ENCODE measurements at regions not wholly inside any gene's neighbourhood (a gene's known extent, or its start where the extent isn't known, plus 50 kb on each side); places are given as distances from the start of the nearest gene placed in this dataset.

DNA sequence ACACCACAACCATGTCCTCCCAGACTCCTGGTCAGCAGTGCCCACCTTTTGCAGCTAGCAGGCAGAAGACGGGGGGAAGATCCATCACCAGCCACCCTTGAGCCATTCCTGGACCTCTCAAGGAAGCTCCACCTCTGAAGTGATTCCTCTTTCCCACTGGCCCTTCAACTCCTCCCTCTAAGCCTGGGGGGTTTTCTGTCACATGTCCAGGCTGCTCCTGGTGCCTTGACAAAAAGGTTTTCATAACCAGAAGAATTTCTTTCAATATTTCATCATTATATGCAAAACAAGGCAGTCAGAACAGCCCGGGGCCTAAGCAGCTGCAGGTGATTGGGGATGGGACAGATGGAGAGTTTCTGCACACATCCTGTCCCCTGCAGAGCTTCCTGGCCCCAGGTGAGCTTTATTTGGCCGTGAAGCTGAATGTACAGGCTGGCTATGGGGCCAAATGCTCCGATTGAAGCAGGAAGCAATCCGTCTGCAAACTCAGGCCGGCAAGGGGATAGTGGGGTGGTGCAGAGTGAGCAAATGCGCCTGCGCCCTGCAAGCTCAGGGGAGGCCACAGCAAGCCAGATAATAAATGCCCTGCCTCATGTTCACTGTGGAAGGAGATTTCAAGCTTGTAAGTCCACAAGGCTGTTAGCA is 173.5 kb downstream of the C5orf15 start:
- no peak for ATAC-seq

DNA sequence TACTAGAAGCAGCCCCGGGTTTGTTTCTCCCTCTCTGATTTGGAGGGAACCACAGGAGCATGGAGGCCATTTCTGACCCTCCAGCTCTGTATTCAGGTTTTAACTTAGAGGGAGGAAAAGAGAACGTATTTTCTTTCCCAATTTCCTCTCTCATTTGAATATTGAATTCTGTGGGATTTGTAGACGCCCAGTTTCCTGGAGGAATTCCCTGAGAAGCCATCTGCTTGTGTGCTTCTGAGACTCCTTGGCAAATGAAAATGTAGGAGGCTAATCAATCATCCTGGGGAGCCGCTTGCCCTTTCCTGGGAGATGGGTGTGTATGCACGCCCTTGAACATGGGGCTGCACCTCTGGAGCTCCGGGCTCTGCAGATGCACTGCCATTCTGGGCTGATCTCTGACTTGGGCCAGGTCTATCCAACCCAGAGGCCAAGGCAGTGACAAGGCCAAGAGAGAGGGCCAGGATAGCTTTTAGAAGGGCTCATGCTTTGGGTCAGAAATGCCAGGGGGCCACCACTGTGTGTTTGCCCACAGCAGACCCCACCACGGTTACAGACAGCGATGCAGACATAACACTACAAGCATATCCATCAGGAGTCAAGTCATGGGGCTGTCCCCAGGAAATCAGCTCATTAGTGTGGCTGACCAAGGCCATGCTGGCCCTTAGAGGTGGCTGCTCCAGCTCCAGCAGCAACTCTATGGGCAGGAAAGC is 174.5 kb downstream of the C5orf15 start:
- ATAC-seq: no peak

DNA sequence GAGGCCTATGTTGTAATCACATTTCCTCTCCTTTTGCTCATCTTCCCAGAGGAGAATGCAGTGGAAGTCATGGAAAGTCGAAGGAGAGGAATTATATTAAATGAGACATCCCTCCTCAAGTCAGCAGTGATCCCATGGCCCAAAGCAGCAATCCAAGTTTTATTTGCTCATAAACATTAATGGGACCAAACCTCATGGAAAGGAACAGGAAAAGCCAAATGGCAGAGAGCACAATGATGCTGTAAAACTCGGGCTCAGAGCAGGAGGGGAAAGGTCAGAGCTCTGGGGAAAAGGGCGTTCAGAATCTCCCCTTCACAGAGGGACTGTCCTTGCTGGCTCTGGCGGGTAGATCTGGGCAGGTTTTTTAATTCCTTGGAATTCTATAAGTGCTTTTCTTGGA is 175.8 kb downstream of the C5orf15 start:
- no peak for ATAC-seq

DNA sequence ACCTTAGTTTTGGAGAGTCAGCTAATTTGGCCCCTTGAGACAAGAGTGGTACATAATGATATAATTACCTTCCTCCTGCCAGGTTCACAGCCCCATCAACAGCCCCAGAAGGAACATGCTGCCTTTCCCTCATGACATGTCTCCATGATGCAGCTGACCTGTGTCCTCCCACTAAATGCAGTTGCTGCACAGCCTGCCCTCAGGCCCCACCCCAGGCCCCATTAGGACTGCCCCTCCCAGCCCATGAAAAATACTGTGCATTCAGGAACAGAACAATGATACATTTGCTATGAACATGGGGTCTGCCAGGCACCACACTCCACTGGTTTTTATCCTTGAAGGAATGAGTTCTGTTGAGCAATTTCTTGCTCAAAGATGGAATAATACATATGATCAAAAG is 176.4 kb downstream of the C5orf15 start:
- ATAC-seq: no peak

DNA sequence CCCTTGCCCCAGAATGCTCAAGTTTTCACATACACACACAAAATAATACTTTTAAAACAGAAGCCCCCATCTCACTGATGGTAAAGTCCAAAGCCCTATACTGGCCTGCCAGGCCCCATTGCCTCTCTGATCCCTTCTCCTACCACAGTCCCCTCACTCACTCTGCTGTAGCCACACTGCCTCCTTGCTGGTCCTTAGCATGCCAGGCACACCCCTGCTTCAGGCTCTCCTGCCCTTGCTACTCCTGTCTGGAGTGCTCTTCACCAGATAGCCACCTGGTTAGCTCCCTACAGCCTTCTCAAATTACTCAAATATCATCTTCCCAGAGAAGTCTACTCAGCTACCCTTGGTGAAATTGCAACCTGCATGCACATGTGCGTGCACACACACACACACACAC is 177.5 kb downstream of the C5orf15 start:
- ATAC-seq: no peak

DNA sequence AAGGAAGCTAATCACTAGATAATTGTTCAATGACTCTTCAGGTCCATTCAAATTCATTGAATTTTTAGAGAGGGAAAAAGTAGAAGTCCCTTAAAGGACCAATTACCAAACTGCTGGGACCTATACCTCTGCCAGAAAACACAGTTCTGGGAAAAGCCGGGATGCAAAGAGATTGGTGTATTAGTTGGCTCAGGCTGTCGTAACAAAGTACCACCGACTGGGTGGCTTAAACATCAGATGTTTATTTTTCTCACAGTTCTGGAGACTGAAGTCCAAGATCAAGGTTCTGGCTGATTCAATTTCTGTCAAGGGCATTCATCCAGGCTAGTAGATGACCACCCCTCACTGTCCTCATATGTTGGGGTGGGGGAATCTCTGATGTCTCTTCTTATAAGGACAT is 177.1 kb upstream of the FSTL4 start:
- ATAC-seq: no peak

DNA sequence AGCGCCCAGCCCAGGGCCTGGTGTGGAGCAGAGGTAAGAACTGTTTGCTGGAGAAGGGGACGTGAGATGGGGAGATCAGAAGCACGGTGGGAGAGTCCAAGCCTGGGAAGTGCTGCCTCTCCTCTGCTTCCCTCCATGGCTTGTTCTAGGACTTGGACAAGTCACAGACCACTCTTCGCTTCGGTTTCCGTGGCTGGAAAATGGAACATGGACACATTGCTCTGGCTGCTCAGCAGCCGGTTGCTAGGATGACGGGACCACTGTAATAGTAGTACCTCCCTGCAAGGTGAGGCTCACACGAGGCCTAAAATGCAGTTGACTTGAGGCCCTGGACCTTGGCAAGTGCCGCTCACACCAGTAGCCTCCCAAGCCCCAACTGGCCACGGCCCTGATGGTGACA is 175.8 kb upstream of the FSTL4 start:
- ATAC-seq: no peak

DNA sequence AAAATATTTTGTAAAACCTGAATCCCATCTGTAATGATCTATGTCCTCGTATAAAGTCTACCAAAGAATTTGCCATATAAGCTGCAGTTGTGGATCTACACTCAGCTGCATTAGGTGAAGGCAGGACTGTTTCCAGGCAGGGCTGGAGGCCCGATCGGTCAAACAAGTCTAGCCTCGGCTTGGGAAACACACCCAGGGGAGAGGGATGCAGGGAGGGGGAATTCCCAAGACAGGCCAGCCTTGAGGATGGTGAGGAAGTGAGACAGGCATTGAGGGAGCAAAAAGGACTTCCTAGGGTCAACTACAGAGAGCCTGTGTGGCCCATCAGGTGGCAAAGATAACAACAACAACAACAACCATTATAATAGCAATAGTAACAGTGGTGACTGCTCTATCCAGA is 174.1 kb upstream of the FSTL4 start:
- no peak for ATAC-seq

DNA sequence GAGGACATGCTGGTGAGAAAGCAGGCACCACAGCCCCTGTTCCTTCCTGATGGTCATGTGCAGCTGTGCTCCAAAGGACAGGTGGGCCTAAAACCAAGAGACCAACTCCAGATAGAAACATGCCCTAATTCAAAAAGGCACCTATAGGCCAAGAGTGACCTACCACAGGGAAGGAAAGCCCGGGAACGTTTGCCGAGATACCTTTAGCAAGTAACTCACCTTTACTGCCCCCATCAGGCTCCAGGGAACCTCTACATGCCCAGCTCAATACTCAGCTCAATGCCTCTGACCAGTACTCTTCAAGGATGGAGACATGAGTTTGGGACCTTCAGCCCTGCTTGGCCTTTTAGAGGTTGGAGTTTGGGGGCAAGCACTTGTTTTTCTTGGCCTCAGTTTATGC is 172.8 kb upstream of the FSTL4 start:
- ATAC-seq: no peak

DNA sequence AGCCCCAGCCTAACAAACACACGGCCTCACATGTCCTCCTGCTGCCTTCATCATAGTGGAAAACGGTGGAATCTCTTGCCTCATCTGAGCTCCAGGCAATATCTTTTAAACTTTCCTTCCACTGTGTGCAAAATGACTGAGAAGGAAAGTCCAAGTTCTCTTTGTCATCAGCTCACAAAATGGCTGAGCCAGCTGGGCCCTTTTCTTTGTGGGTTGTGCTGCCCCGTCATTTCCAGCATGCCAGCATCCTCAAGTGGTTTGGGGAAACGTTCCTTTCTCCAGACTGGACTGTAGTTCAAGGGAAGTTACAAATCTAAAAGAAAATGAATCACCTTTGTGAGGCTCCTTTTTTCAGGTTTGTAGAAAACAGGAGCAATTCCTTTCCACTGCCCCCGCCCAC is 171.1 kb upstream of the FSTL4 start:
- ATAC-seq: no peak

DNA sequence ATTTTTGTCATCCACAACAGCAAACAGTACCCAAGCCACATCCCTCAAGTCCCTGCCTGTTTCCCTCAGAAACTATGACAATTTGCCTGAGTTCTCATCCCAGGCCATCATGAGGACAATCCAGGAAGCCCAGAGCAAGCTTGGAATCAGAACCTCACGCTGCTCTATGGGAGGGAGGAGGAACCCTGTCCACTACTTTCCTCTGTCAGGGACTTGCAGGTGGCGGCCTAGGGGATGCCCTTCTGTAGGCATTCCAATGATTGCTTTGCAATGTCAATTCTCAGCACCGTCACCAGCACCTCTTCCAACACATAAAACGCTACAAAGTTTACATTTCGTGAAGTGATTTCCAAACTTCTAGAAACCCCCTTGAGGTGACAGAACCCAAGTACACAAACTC is 170.4 kb upstream of the FSTL4 start:
- no peak for ATAC-seq

DNA sequence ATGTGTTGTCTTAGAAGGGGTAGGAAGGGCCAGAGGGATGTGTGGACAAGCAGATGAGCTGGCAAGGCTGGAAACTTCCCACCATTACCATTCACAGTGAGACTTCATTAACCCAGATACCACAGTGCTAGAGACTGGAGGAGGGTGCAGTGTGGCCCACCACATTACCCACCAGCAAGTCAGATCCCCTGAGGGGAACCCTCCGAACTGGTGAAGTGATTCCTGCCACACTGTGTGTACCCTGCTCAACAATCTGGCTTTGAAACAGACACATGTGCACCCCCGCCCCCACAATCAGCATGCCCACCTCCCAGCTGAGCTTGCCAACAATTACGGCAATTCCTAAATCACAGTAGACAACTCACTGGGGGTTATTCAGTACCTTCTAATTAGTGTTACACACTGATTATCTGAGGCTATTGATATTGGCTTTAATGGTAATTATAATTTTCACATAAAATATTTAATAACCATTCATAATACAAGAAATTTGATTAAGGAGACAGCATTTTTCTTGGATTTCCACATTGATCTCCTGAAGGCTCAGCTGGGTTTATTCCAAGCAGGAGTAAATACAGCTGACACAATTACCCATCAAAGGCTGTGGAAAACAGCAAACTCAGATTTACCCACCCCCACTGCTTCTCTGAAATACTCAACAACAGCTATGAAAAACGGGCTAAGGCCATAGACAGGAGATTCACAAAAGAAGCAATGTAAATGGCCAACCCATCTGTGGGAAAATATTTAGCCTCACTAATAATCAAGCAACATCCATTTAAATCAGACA is 169.3 kb upstream of the FSTL4 start:
- no peak for ATAC-seq

DNA sequence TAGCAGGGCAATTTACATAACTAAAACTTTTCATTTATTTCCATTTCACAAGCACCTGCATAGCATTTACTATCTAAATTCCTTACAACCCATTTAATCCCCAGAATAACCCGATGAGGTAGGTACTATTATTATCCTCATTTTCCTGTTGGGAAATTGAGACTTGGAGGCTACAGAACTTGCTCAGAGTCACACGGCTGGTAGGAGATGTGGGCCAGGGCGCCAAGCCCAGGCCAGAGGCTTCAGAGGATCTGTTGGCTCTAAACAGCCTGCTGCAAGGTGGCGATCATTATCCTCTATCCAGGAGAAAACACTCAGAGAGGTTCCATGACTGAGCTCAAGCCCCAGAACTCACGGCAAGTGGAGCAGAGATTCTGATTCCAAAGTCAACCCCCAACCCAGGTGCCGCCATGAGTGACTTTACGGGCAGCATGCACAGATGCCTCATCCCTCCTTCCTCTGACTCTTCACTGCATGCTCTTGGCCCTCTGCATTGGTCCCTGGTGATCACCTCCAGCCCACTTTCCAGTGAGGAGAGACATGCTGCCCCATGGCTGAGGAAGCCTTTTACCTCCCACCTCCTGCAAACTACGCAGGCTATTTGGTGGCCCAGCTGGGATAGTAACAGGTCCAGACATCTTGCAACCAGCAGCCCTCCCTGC is 168.4 kb upstream of the FSTL4 start:
- ATAC-seq: no peak

DNA sequence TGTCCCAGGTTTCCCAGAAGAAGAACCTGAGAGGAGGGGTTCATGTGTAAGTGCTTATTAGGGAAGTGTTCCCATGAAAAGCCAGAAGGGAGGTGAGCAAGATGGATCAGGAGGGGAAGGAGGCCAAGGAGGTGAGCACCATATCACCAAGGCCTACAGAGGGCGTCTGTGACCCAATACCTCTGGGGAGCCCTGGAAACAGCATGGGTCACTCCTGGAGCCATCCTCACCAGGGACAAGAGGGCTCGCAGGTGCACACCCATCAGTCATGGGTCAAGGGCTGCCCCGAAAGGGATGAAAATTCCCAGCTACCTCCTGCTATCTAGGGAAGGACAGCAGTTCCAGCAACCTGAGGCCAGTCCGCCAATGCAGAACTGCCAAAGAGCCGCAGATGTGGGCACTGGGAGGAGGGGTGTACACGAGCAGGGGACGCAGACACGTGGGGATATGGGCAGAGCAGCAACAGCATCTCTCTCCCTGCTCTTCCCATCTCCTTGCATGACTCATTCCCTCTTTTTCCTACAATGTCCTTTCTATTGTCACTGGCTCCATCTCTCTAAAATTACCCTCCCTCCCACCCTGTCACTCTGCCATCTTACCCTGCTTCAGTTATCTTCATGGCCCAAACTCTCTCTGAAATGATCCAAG is 167.6 kb upstream of the FSTL4 start:
- ATAC-seq: no peak

DNA sequence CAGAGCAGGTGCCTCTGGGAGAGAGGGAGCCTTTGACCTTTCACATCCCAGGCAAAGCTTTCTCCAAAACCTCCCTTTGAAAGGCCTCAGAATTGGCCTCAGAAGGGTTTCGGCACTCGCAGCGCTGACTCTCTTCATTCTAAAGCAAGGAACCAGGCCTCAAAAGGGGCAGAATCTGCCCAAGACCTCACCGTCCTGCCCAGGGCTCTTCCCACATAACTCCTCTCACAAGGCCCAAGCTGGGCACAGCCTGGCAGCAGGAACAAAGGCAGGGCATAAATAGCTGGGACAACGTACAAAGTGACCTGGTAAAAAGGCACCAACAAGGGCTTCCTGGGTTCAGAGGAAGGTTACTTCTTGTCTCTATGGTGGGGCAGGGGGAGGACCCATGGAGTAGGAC is 166.3 kb upstream of the FSTL4 start:
- no peak for ATAC-seq

DNA sequence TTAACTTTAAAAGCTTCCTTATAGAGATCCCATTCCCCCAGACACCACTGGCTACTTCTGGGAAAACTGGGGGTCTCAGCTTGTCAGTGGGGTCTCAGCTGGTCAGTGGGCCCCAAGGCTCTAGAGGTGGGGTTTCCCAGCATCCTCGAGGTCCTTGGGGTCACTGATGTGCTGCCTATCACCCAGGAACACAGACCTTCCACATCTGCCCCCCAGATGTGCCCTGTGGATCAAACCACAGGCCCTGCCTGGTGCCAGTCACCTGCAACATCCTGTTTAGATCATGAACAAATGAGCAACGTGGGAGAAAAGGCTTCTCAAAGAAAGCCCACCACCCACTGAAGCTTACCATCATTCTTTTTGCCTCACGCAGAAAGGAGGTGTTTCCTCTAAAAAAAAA is 165.6 kb upstream of the FSTL4 start:
- ATAC-seq: no peak

DNA sequence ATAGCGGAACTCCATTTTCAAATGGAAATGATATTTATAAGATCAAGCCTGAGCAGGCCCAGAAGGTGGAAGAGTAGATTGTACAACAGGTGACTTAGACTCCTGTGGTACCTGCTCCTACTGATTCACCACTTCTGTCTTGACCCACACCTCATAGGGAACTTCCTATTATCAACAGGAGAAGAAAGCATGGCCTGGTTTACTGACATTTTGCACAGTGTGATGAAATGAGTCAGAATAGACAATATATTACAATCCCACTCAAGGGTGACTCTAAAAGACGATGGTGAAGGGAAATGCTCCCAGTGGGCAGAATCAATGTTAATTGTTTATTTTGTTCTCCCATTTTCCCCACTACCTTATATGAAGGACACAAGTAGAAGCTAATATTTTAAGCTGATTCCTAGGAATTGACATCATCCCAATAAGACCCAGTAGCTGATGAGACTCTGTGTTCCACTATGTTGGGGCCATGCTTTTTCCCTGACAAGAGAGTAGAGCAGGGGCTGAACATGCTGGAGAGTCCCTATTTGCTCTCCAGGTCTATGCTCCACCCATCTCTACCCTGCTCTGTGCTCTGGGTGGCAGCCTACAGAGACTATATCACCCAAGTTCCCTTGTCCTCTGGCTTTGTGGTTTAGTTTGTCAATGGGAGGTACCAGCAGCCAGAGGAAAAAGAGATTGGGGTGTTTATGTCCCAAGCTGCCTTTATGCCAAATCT is 163.4 kb upstream of the FSTL4 start:
- no peak for ATAC-seq

DNA sequence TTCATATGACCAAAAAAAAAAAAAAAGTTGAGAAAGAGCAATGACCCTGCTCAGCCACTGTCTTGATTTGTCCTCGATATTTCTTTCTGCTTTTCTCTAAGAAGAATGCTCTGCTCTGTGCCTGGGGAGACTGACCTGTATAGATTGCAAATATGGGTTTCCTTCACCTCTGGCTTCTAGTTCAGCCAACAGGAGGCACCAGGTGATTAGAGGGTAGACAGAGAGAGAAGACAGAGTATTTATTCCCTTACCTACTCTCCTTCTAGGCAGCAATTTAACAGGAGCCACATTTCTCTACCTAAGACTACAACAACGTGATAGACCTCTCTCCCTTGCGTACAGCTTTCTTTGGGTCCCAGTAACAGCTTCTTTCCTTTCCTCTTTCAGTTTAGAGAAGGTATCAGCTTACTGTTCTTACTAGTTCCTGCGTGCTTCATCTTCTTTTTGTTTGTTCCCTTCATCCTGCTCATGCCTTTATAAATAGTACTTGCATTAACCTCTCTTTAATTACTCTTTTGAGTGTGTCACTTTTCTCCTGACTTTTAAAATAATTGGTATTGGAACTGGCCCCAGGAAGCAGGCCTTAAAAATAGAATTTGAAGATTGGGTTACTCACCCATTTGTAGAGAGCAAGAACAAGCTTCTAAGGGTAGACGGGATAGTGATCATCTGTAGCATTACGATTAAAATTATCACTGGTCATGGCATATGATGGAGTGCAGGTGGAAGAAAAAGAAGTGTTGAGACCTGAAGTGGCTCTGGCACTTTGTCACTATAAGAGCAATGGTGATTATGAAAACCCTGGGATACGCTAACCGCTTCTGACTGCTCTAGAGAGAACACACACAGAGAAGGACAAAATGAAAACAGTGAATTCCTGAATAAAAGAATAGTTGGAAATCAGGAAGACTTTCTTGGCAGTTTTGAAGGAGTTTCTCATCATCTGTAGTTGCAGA is 161.2 kb upstream of the FSTL4 start:
- ATAC-seq: no peak

DNA sequence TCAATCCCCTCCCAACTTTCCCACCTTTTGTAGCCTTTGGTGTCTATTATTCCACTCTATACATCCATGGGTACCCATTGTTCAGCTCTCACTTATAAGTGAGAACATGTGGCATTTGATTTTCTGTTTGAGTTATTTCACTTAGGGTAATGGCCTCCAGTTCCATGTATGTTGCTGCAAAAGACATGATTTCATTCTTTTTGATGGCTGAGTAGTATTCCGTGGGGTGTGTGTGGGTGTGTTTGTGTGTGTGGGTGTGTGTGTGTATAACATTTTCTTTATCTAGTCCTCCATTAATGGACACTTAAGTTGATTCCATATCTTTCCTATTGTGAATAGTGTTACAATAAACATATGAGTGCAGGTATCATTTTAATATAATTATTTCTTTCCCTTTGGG is 157.5 kb upstream of the FSTL4 start:
- no peak for ATAC-seq

DNA sequence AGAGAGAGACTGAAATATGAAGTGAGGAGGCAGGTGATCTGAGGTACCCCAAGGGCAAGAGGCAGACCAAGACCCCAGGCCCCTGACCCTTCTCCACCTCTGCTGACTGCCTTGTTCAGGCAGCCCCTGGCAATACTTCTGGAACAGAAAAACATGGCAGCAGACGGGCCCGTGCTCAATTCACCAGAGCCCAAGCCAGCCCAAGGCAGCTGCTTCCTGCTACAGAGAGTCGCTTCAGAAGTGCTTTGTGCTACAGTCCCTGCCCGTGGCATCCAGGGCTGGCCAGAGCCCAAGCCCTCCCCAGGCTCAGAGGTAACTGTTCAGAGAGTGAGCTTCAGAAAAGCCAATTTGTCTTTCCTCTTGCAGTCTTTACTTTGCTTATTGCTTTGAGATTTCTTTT is 151.4 kb upstream of the FSTL4 start:
- ATAC-seq: no peak

DNA sequence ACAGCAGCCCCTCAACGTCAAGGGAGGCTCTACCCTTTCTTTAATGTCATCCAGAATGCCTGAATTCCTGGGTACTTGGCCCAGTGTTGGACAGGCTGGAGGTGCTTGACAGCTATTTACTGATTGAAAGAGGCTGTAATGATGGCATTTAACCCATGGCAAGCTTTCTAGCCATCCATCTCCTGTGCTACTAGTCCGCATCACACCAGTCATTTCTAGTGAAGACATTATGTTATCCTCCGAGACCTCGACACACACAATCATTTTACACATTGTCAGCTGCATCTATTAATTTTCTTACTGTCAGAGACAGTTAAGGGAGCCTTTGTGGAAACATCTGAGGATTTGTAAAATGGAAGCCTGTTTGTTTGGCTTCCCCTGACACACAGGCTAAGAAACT is 149.3 kb upstream of the FSTL4 start:
- ATAC-seq: no peak
